ENCODE measurements at regions not wholly inside any gene's neighbourhood (a gene's known extent, or its start where the extent isn't known, plus 50 kb on each side); places are given as distances from the start of the nearest gene placed in this dataset.

DNA sequence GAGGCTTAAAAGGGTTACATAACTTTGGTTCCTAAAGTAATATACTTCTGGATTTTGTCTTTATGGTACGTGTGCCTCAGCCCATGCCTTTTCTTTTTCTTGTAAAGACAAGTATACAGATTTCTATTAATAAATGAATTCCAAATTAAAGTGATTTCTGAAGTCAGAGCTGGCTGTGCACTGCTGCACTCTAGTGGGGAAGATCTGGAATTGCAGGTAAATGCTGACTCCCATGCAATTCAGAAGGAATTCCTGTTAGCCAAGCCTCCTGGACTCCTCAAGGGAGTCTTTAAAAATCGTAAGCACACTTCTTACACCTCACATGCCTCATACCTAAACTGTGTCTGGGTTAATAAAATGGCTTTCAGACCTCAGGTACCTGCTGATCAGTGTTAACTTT is 118.4 kb upstream of the SLC7A1 start:
- no peak for DNase-seq

- DNase-seq: no peak
Measured at GRCh38 chr13:29711776-29712175, 116.3 kb upstream of the SLC7A1 start.

GRCh38 chr13:29710511-29710910 is 115.0 kb upstream of the SLC7A1 start:
- DNase-seq: no peak

GRCh38 chr13:29709407-29710069 is 114.0 kb upstream of the SLC7A1 start:
- no peak for DNase-seq

DNA sequence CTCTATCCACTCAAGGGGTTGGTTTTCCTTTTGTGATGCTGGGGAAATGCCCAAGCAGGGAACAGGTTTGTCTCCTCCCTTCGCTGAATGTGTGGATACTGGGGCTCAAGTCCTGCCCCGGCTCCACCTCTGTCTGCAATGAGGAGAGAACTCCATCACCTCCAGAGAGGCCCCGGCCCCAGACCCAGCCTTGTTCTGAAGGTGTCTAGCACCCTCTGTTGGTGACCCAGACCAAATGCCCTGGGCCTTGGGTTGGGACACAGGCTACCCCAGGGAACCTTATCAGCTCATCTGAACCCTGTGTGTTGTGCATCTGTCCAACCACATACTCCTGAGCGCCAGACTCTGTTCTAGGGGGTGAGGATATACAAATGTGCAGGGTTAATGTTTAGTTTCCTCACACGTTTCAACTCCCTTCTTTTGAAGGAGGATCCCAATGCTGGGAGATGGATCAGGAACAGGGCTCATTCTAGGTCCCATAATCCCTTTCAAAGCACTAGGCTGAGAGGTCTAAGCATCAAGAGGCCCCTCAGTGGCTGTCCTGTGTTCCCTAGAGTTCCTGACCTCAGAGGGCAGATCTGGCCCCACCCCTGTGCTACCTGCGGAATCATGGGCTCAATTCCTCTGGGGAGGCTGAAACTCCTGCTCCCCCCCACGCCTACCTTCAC is 112.5 kb upstream of the SLC7A1 start:
- DNase-seq: peak; percentile 50

GRCh38 chr13:29706923-29707322 is 111.4 kb upstream of the SLC7A1 start:
- no peak for DNase-seq

DNA sequence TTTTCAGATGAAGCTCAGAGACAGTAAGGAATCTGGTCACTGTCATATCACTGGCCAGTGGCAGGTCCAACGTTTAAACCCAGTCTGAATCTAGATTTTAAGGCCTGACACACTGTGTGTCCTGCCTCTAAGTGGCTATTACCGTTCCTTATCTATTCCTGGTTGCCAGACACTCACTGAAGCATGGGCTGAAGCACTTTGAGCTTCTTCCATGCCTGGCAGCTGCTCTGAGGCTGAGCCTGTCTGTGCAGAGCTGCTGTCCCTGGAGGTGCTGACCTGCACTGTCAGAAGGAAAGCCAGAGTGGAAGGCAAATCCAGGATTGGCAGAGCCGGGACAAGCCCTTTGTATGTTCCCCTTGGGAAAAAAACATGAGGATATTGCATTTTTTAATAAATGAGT is 109.2 kb upstream of the SLC7A1 start:
- no peak for DNase-seq

GRCh38 chr13:29703421-29703820 is 107.9 kb upstream of the SLC7A1 start:
- DNase-seq: no peak

GRCh38 chr13:29702912-29703351 is 107.4 kb upstream of the SLC7A1 start:
- no peak for DNase-seq

GRCh38 chr13:29698106-29698505 is 102.6 kb upstream of the SLC7A1 start:
- DNase-seq: no peak

- DNase-seq: no peak
Measured at GRCh38 chr13:29696606-29697005, 101.1 kb upstream of the SLC7A1 start.

DNA sequence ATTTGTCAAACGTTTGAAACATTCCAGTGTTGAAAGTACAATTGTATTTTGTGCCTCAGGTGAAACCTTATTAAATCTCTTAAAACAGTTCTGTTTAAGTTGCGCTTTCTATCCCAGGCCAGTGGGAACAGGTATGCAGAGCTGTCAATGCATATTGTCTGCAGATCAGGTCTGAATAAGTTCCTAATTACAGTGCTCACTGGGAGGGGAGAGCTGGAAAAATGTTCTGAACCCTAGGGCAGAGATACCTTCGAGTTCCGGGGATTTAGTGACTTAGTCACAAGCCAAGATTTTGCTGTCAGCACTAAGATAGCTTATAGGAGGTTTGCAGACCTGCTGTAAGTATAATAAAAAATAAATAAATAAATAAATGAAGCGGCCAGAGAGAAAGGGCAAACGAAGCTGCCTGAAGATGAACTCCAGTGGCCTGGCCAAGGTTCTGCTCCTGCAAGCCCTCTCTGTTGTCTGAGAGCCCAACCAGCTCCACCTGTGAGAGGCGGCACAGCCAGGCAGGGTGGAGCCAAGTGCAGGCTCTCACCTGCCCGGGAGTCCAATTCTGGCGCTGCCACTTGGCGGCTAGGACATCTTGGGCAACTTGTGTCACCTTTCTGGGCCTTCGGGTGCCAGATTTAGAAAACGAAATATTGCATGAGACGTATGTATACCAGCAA is 97.9 kb upstream of the SLC7A1 start:
- no peak for DNase-seq

DNA sequence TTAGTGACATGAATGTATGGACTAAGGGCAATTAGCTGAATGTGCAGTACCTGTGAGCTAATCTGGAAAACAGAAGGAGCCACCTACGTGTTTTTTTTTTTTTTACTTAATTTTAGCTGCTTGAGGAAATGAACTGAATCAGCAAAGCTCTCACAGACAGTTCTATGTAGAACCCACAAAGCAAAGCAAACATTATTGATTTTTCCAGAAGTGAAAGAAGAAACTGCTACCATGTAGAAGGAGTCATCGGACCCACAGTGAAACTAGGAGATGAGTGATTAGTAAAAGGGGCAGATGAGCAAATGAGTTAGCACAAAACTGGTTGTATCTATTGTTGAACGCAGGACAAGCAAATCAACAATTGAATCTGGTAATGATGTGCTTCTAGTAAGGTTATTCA is 94.1 kb upstream of the SLC7A1 start:
- DNase-seq: no peak

DNA sequence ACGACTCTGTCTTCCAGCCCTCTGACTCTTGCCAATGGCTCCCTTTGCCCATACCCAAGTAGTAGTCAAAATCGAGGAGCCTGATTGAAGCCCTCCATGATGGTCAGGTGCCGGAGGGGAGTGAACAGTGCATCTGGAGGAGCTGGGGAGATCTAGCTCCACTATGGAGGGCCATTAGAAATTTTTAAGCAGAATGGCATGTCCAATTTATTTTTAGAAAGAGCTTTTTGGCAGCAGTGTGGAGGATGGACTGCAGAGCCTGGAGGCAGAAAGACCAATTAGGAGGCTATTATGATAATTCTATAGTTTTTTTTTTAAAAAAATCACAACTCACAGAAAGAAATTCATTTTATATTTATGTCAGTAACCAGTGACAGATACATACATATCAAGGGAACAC is 92.7 kb upstream of the SLC7A1 start:
- DNase-seq: no peak

DNA sequence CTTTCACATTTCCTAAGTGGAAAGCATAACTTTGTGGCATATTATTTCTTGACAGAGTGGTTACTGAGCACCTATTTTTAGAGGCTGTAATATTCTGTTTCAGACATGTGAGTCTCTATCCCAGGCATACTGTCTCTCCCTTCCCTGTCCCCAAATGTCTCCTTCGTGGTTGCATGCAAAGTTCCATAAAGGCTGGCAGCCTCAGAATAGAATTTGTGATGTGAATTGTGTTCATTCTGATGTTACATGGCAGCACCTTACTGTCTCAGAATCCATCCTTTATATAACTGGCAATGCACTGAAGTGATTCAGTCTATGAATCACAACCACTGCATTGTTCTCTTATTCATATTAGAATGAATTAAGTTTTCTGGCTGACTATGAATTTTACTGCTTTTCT is 89.0 kb upstream of the SLC7A1 start:
- DNase-seq: no peak

DNA sequence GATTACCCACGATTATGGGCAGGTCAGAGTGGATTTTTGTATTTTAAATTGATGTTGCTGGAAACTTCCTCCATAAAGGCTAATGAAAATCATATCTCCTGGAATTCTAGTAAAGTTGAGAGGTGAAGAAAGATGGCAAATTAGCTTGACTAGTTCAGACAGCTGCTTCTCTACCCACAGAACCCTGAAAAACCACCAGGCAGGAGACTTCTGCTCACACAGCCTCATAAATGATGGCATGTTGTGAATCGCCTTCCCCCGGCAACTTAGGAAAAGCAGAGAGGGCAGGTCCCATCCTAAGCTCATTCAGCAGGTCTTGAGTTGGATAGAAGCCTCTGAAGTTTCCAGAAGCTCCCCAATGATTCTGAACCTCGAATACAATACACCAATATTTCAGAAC is 87.6 kb upstream of the SLC7A1 start:
- DNase-seq: no peak

GRCh38 chr13:29681864-29682263 is 86.4 kb upstream of the SLC7A1 start:
- DNase-seq: no peak

DNA sequence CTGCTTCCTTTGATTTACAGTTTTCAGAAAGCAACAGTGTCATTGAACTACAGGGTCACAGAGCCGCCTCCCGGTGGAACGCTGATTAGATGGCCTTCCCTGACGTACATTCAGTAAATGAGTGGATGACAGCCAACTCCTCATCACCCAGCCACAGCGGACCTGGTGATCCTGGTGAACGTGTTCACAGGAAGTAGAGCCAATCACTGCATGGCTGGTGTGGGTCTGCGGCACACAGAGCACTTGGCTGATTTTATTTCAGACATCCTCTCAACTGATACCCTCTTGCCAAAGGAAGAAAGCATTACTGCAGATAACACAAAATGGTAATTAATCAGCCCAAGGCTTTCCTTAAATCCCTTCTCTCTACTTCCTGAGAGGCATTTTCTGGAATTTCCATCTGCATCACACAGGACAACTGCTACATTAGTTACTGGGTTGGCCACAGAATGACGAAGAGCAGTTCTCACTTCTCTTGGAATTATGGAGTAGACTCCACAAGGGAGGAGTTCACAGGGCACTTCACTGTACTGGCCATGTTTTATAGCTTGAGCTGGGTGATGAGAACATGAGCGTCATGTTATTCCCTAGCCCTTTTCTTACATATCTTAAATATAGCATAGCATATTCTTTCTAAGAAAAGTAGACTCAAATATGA is 84.0 kb upstream of the SLC7A1 start:
- DNase-seq: no peak

GRCh38 chr13:29677627-29678026 is 82.1 kb upstream of the SLC7A1 start:
- no peak for DNase-seq

GRCh38 chr13:29676941-29677452 is 81.5 kb upstream of the SLC7A1 start:
- no peak for DNase-seq

- no peak for DNase-seq
Measured at GRCh38 chr13:29676535-29676934, 81.0 kb upstream of the SLC7A1 start.

- DNase-seq: no peak
Measured at GRCh38 chr13:29674532-29674931, 79.0 kb upstream of the SLC7A1 start.

GRCh38 chr13:29664591-29664990 is 69.1 kb upstream of the SLC7A1 start:
- DNase-seq: no peak
